Choroid plexus epithelial cell (primary cell): ENCODE measurements at regions not wholly inside any gene's neighbourhood (a gene's known extent, or its start where the extent isn't known, plus 50 kb on each side); places are given as distances from the start of the nearest gene placed in this dataset.
"Not testable (repeated sequence)": the region's sequence is repeated elsewhere in the genome, so short reads cannot be mapped to it uniquely, and the experiment has no call there.

Experiments
- DNase-seq: peaks from one replicate; pipeline ENCODE4 v3.0.0-alpha.2; 2010; ENCODE audit warnings: low read depth
- H3K4me3 ChIP-seq: 2 replicates; pipeline ENCODE4 v1.5.1; 2011; ENCODE audit warnings: low read depth, mild to moderate bottlenecking, control low read depth, low read length, moderate library complexity

DNA sequence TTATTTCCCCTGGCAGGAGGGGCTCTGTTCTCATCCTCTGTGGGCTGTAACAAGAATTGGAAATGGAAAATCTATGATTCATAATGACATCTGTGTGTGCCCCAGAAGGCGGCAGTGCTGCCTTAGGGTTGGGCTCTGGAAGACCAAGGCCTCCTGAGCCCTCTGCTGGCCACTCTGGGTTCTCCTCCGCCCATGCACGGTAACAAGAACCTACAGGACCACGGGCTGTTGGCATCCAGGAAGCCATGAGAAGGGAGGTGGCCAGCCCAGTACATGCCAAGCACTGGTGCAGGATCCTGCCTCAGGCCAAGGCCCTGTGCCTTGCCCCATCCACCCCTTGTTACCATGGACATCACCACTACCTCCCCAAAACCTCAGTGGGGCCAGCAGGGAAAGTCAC, 454.2 kb downstream of the TP53TG3F start:
- not testable (repeated sequence) for DNase-seq, H3K4me3 ChIP-seq

DNA sequence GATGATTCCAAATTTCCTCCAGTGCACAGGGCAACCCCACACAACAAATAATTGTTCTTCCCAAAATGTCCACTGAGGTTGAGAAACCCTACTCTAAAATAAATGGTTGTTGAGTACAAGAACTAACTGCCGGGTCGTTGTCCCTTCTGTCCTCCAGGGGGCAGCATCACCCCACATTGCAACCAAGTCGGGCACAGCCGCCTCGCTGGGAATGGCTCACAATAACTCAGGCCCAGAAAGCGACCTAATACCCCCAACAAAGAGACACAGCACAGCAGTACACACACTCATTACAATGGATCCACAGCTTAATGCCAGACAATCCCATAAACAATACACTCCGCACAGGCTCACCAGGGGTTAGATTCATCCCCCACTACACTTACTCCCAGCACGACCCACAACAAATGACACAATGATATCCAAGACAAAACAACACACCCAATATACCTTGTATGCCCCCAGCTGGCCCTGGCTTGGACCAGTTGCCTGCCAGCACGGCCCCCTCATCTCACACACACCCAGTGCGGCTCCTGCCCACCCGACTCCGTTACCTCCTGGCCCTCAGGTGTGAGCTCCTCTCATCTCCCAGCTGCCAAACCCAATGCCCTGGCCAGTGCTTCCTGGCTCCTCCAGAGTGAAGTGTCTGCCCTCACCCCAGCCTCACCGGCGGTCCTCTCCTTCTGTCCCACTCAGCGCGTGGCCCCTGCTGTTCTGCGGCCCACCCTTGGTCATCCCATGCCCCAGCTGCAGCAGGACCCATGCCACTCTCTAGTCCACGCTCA, 461.5 kb downstream of the TP53TG3F start:
- H3K4me3 ChIP-seq, DNase-seq: not testable (repeated sequence)

DNA sequence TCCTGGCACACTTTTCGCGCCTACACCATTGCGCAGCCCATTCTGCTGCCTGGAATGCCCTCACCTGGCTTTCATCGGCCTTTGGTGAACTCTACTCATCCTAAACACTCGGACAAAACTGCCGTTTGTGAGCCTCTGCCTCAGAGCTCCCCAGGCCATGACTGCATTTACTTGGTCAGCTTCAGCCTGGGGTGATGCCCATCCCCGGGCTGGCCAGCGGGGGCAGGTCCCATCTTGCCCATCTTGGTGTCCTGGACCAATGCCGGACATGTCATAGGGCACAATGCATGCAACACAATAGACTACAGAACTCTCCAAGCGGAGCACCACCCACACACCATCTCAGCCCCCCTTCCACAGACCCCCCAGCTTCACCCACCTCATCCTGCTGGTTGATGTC, 463.5 kb downstream of the TP53TG3F start:
- not testable (repeated sequence) for H3K4me3 ChIP-seq, DNase-seq

DNA sequence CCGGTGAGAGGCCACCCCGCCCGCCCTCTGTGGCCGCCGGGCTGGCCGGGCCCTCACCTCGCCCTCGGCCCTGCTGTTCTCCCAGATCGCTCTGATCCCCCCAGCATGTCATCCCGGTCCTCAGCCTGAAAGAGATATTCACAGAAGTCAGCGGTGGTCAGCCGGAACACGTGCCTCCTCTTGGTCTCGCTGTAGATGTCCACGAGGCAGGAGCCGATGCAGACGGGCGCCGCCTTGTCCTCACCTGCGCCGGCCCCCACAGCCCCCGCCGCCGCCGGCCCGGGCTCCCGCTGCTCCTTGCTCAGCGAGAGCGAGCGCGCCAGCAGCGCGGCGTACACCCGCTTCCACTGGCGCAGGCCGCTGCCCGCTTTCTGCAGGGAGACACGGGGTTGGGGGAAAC, 468.6 kb downstream of the TP53TG3F start:
- not testable (repeated sequence) for DNase-seq

DNA sequence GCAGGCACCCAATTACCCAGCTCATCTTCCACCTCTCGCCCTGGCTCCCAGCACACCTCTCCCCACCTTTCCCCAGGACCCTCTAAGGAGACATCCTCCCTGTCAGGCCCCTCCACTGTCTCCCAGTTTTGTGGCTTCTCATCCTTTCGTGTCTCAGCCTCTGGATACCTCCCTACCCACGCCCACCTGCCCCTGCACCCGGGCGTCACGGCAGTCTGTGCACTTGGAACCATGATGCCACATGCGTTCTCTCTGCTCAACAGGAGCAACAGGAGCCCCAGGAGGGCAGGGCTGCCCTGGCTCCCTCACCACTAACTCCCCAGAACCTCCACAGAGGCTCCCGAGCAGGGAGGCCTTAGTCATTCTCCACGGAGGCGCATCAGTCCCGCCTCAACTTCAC, 472.8 kb downstream of the TP53TG3F start:
- not testable (repeated sequence) for H3K4me3 ChIP-seq, DNase-seq

More for the DNA sequence above, 468.6 kb downstream of the TP53TG3F start:
- H3K4me3 ChIP-seq, result not testable (repeated sequence)

DNA sequence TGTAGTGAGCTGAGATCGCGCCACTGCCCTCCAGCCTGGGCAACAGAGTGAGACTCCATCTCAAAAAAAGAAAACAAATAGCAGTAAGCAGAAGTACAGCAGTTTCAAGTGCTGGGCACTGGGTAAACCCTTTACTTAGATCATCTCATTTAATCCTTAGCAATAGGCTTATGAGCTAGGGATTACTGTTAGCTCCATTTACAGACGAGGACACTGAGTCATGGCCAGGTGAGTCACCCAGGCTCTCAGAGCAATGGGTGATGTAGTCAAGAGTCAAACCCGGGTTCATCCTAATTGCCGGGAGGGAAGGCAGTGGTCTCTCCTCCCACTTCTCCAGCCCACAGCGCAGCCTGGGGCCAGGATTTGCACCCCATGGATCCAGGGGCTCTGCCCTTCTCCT, 473.6 kb downstream of the TP53TG3F start:
- not testable (repeated sequence) for H3K4me3 ChIP-seq, DNase-seq

DNA sequence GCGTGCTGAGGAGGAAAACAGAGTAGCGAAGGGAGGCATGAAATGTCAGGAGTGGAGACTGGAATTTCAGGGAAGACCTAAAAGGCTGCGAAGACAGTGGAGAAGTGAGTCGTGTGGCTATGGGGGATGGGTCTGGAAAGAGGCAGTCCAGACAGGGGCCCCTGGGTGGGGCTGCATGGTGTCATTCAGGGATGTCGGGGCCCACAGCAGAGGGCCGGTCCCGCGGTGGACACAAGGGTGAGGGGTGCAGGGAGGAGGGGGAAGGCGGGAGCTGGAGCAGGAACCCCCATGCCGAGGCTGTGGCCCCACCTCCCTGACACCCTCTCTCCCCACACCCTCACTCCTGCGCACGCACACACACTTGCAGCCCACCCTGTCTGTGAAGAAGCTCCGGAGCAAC, 476.4 kb downstream of the TP53TG3F start:
- DNase-seq, H3K4me3 ChIP-seq: not testable (repeated sequence)

DNA sequence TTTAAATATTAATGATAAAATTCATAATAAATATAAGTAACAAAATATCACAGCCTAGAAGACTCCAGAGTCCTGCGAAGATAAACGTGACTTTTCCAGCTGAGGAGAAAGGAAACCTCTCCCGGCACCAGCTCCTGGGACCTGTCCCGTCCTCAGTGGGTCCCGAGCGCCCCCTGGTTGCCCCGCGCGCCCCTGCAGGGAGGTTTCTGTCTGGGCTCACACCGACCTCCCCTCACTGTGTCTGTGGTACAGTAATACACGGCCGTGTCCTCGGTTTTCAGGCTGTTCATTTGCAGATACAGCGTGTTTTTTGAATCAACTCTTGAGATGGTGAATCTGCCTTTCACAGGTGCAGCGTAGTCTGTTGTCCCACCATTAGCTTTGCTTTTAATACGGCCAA, 478.7 kb downstream of the TP53TG3F start:
- DNase-seq, H3K4me3 ChIP-seq: not testable (repeated sequence)

DNA sequence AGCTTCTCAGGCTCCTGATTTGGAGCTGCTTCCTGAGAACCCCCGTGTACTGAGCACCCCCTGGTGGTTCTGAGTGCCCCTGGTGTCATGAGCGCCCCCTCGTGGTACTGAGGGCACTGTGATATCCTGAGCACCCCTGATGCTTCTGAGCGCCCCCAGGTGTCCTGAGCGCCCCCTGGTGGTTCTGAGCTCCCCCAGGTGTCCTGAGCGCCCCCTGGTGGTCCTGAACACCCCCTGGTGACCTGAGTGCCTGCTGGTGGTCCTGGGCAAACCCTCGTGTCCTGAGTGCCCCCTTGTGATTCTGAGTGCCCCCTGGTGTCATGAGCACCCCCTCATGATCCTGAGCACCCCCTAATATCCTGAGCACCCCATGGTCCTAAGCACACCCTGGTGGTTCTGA, 502.1 kb downstream of the TP53TG3F start:
- not testable (repeated sequence) for H3K4me3 ChIP-seq

DNA sequence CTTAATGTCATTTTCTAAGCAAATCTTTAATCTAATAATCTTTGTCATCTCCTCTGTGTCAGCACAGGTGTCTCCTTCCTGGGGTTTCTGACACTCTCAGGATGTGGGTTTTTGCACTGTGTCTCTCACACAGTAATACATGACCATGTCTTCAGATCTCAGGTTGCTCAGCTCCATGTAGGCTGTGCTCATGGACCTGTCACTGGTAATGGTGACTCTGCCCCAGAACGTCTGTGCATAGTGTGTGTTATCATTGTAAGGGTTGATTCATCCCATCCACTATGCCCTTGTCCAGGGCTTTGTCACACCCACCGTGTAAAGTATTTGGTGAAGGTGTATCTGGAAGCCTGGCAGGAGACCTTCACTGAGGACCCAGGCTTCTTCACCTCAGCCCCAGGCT, 506.1 kb downstream of the TP53TG3F start:
- DNase-seq, H3K4me3 ChIP-seq: not testable (repeated sequence)

More for the DNA sequence above, 502.1 kb downstream of the TP53TG3F start:
- not testable (repeated sequence) for DNase-seq

DNA sequence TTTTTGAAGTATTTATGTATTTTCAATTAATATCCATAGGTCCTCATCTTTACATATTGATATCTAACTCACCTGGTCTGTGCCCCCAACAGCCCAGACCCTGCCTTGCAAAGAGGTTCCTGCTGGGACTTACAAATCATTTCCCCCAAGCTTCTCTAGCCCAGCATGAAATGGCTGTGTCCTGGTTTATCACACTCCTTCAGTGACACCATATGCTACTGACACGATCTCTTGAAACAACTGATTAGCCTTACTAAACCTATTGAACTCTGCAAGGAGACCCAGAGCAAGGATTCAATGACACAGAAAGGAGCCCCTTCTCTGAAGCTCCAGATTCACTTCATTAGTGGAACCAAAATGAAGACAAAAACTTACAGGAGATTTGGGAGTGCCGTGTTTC, 507.4 kb downstream of the TP53TG3F start:
- DNase-seq, H3K4me3 ChIP-seq: not testable (repeated sequence)

DNA sequence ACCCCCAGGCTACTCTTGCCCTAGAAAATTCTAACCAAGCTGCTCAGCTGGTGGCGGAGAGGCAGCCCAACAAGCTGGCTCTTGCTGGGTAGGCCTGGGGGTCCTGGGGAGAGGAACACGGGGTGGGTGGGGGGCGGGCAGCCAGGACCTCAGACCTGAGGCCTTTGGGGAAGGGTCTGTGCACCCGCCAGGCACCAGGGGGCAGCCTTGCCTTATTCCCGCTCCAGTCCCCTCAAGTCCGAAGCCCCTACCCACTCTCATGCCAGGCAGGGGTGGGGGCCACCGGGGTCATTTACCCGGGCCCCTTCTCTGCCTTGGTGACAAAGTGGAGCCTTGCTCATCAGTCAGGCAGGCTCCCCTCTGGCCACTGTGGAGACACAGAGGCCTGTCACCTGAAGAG, 515.1 kb downstream of the TP53TG3F start:
- not testable (repeated sequence) for H3K4me3 ChIP-seq, DNase-seq

DNA sequence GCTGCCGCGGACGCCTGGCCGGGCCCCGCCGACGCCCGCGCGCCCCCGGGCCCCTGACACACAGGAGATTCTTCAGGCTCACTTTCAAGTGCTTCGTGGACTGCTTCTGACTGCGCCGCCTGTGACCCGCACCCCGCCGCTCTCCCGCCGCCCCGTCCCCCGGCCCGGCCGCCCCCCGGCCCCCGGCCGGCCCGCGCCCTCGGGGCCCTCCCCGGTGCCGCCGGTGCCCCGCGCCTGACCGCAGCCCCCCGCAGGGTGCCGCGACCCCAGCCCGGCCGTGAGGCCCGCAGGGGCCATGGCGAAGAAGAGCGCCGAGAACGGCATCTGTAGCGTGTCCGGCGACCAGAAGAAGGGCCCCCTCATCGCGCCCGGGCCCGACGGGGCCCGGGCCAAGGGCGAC, 516.3 kb downstream of the TP53TG3F start:
- H3K4me3 ChIP-seq, DNase-seq: not testable (repeated sequence)

DNA sequence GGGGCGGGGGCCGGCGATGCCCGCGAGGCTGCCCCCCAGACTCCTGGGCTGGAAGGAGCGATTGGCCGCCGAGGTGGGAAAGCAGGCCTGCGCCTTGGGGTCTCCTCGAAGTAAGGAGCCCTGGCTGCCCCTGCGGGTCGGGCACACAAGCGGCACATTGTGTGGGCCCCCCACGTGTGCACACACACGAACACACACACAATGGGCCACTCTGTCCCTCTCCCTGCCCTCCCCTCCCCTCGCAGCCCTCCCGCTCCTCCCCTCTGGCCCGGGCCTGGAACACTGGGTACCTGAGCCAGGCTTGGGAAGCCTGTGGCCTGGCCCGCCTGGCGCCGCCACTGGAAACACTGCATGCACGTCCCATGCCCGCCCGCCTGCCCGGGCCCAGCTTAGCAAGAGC, 517.1 kb downstream of the TP53TG3F start:
- H3K4me3 ChIP-seq, DNase-seq: not testable (repeated sequence)

DNA sequence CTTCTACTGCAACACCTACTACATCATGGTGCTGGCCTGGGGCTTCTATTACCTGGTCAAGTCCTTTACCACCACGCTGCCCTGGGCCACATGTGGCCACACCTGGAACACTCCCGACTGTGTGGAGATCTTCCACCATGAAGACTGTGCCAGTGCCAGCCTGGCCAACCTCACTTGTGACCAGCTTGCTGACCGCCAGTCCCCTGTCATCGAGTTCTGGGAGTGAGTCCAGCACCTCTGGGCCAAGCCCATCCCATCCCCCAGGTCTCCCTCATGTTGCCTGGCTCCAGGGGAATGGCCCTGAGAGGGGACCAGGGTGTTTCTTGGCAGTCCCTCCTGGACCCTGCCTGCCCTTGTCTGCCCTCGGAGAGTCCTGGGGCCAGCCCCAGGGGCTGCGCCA, 519.4 kb downstream of the TP53TG3F start:
- DNase-seq, H3K4me3 ChIP-seq: not testable (repeated sequence)

DNA sequence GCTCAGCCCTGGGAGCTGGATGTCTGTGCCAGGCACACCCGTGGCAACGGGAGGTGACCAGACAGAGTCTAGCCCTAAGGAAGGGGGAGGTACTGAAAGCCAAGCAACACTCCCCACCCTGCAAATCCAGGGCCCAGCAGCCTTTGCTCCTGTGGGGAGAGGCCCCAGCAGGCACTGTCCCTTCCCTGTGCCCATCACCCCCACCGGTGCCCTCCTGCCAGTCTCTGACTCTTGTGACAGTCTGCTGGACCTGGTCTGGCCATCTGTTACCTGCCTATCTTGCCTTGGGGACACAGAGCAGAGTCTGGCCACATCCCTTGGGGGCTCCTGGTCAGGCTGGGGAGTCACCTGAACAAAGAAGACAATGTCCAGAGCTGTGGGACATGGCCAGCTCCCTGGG, 520.2 kb downstream of the TP53TG3F start:
- not testable (repeated sequence) for DNase-seq, H3K4me3 ChIP-seq

DNA sequence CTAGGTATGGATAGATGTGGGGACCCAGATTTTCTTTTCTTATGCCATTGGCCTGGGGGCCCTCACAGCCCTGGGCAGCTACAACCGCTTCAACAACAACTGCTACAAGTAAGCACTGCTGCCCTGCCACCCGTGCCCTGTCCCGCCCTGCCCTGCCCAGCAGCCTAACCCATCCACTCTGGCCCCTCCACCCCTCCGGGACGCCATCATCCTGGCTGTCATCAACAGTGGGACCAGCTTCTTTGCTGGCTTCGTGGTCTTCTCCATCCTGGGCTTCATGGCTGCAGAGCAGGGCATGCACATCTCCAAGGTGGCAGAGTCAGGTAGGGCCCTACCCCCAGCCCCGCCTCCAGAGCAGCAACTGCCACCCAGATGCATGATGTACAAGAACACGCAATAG, 521.3 kb downstream of the TP53TG3F start:
- not testable (repeated sequence) for DNase-seq, H3K4me3 ChIP-seq

DNA sequence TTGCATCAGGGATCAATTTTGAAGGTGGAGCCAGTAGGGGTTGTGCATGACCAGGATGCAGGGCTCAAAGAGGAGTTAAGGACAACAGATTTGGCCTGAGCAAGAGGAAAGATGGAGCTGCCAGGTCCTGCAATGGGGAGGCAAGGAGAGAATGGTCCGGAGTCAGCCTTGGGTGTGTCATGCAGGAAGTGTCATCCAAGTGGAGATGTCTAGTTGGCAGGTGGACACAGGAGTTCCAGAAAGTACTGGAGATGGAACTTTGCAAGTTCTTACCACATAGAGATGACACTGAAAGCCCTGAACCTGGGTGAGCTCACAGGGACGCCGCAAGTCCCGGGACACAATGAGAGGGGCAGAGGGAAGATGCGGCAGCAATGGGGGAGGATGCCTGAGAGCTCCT, 525.0 kb downstream of the TP53TG3F start:
- H3K4me3 ChIP-seq, DNase-seq: not testable (repeated sequence)

DNA sequence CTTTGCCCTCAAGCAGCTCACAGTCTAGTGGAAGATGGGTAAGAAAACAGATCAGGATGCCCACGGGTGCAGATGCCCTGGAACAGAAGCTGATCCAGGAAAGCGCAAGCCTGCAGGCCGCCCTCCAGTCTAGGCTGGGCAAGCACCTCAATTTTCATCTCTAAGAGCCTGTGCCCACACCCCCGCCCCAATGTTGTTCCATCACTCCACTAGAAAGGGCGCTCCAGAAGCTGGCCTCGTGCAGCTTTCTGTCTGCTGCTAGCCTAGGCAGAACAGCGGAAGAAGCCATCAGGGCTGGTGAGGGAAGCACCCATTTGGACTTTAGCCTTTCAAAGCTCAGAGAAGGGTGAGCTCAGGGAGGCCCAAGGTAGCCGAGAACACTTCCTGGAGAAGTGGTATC, 527.1 kb downstream of the TP53TG3F start:
- H3K4me3 ChIP-seq, DNase-seq: not testable (repeated sequence)

DNA sequence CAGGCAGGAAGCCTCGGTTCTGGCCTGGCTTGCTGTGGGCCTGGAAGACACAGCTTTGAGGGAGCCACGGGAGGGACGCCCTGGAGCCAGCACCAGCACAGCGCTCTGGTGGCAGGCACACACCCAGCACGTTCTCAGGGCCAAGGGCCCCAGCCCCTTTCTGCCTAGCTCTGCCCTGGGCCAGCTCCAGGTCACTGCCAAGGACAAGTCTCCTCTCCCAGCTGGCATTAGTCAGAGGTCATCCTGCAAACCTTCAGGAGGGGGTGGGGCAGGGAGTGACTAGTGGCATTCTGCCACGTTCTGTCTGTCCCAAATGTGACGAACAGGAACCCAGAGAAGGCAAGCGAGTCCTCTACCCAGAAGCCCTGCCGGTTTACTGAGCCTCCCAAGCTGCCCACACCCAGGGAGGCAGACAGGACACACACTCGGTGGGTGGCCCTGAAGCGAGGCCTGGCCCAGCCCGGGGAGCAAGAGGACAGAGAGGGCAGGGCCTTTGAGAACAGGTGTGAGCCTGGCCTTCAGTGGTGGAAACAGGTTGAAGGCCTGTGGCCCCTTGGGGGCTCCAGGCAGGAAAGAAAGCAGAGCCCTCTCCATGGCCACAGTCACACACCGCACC, 528.0 kb downstream of the TP53TG3F start:
- not testable (repeated sequence) for H3K4me3 ChIP-seq, DNase-seq
